ENCODE measurements at regions not wholly inside any gene's neighbourhood (a gene's known extent, or its start where the extent isn't known, plus 50 kb on each side); places are given as distances from the start of the nearest gene placed in this dataset.

DNA sequence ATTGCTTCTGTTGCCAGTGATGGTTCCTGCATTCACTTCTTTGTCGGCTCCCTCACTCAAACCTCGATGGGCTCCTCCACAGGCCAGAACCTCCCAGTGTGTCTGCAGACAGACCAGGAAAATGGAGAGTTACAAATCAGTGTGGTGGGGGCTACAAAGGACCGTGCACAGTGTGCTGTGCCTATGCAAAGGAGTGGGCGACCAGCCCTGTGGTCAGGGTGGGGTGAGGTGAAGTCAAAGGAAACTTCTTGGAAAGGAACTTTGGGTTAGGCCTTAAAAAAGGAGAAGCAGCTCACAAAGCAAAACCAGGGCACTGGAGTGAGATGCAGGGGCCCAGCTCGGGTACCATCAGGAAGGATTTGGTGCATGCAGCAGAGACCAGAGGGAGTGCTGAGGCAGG lies 304.3 kb upstream of the ZMIZ1 start:
- TF ChIP-seq TAF1 (IDR thresholded peaks at IDR 0.05; ENCODE audit: borderline replicate concordance, insufficient read depth, low read length) (no peak), POLR2AphosphoS5 (IDR thresholded peaks at IDR 0.05; ENCODE audit: low read depth, low read length) (no peak), REST (IDR thresholded peaks at IDR 0.05; ENCODE audit: insufficient read depth in 1 of 2, low read depth in 2 of 2, low read length in 2 of 2) (no peak), SIN3A (IDR thresholded peaks at IDR 0.05; ENCODE audit: borderline replicate concordance, insufficient read depth, low read length) (no peak), FOXP2 (optimal IDR thresholded peaks at IDR 0.05; ENCODE audit: borderline replicate concordance, extremely low read depth, extremely low read length, insufficient read depth) (no peak)
